ENCODE measurements at regions not wholly inside any gene's neighbourhood (a gene's known extent, or its start where the extent isn't known, plus 50 kb on each side); places are given as distances from the start of the nearest gene placed in this dataset.

DNA sequence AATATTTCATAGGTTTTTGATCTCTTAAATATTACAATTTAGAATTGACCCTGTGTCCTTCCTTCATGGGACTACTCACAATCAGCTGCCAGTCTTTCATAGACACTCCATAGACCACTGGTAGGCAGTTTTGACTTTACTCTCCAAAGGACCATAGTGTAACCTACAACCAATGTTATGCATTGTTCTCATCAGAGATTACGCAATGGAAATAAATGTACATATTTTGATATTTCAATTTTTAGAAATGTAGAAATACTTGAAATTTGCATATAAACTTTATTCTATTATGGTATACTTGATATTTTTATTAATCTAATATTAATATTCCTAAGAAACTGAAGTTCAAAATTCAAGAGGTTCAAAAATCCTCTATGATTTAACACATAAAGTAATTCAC lies 446.4 kb upstream of the KCND2 start:
- H3K4me3 Mint-ChIP-seq = no peak overlapping the region
- no peaks in the 10 kb centered on the region for H3K9me3 Mint-ChIP-seq
- no peaks in the 10 kb centered on the region for H3K27me3 Mint-ChIP-seq
- H3K27ac Mint-ChIP-seq = no peak overlapping the region
- no peak for DNase-seq (ENCODE audit: extremely low spot score, unreplicated experiment)
- no peaks in the 10 kb centered on the region for H3K36me3 Mint-ChIP-seq
- no peaks in the 10 kb centered on the region for H3K4me1 Mint-ChIP-seq (ENCODE audit: unreplicated experiment)
- TF ChIP-seq, protein P1, sequence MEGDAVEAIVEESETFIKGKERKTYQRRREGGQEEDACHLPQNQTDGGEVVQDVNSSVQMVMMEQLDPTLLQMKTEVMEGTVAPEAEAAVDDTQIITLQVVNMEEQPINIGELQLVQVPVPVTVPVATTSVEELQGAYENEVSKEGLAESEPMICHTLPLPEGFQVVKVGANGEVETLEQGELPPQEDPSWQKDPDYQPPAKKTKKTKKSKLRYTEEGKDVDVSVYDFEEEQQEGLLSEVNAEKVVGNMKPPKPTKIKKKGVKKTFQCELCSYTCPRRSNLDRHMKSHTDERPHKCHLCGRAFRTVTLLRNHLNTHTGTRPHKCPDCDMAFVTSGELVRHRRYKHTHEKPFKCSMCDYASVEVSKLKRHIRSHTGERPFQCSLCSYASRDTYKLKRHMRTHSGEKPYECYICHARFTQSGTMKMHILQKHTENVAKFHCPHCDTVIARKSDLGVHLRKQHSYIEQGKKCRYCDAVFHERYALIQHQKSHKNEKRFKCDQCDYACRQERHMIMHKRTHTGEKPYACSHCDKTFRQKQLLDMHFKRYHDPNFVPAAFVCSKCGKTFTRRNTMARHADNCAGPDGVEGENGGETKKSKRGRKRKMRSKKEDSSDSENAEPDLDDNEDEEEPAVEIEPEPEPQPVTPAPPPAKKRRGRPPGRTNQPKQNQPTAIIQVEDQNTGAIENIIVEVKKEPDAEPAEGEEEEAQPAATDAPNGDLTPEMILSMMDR (conservative IDR thresholded peaks at IDR 0.05) = no peak

DNA sequence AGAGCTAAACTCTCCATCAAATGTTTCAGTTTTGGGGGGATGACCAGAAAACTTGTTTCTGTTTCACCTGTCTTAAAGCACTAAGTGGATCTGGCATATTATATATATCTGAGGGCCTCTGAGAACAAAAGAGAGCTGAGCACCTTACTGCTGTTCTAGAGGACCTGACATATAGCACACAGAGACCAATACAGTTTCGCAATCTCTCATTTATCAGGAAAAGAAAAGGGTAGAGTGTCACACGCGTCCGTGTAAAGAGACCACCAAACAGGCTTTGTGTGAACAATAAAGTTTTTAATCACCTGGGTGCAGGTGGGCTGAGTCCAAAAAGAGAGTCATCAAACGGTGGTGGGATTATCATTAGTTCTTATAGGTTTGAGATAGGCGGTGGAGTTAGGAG lies 434.5 kb upstream of the KCND2 start:
- DNase-seq (ENCODE audit: extremely low spot score, unreplicated experiment) = no peak
- no peak overlapping the region for H3K4me3 Mint-ChIP-seq
- H3K9me3 Mint-ChIP-seq = no peaks in the 10 kb centered on the region
- no peaks in the 10 kb centered on the region for H3K36me3 Mint-ChIP-seq
- no peaks in the 10 kb centered on the region for H3K27me3 Mint-ChIP-seq
- H3K4me1 Mint-ChIP-seq (ENCODE audit: unreplicated experiment) = no peaks in the 10 kb centered on the region
- H3K27ac Mint-ChIP-seq = no peak overlapping the region
- TF ChIP-seq, protein P1 (conservative IDR thresholded peaks at IDR 0.05) = no peak

DNA sequence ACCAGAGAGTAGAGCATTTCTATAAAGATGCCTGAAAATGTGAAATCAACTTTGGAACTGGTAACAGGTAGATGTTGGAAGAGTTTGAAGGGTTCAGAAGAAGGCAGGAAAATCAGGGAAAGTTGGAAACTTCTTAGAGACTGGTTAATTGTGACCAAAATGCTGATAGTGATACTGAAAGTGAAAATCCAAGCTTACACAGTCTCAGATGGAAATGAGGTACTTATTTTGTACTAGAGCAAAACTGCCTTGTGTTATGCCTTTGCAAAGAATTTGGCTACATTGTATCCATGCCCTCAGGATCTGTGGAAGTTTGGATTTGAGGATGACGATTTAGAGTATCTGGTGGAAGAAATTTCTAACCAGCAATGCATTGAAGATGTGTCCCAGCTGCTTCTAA lies 430.6 kb upstream of the KCND2 start:
- H3K36me3 Mint-ChIP-seq = no peaks in the 10 kb centered on the region
- H3K4me1 Mint-ChIP-seq (ENCODE audit: unreplicated experiment) = no peaks in the 10 kb centered on the region
- H3K27me3 Mint-ChIP-seq = no peaks in the 10 kb centered on the region
- H3K9me3 Mint-ChIP-seq = no peaks in the 10 kb centered on the region
- no peak overlapping the region for H3K27ac Mint-ChIP-seq
- TF ChIP-seq, protein P1 (conservative IDR thresholded peaks at IDR 0.05) = no peak
- no peak overlapping the region for H3K4me3 Mint-ChIP-seq
- DNase-seq (ENCODE audit: extremely low spot score, unreplicated experiment) = no peak

DNA sequence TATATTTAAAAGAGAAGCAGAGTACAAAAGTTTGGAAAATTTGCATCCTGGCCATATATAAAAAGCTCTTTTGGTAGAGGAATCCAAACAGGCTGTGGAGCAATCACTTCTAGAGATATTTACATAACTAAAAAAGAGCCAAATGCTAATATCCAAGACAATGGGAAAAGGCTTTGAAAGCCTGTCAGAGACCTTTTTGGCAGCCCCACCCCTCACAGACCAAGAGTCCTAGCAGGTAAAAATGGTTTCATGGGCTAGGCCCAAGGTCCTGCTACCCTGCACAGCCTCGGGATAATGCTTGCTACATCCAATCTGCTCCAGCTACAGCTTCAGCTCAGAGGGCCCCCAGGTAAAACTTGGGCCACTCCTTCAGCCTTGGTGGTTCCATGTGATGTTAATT lies 430.2 kb upstream of the KCND2 start:
- no peaks in the 10 kb centered on the region for H3K36me3 Mint-ChIP-seq
- no peak overlapping the region for H3K27ac Mint-ChIP-seq
- TF ChIP-seq, protein P1 (conservative IDR thresholded peaks at IDR 0.05) = no peak
- no peak overlapping the region for H3K4me3 Mint-ChIP-seq
- no peaks in the 10 kb centered on the region for H3K9me3 Mint-ChIP-seq
- H3K4me1 Mint-ChIP-seq (ENCODE audit: unreplicated experiment) = no peaks in the 10 kb centered on the region
- no peak for DNase-seq (ENCODE audit: extremely low spot score, unreplicated experiment)
- H3K27me3 Mint-ChIP-seq = no peaks in the 10 kb centered on the region

DNA sequence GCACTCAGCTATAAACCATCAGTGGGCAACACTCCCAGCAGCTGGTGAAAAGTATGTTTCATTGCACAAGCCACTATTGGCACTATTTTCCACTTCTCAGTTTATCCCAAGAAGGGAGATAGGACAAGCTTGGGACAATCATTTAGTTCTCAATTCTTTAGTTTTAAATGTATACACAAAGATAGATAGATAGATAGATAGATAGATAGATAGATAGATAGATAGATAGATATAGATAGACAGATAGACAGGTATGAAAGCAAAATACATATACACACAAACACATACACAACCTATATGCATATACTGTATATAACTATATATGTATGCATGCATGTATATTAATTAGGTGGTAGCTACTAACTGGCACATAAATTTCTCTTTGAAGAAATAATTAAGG lies 411.6 kb upstream of the KCND2 start:
- H3K9me3 Mint-ChIP-seq = no peaks in the 10 kb centered on the region
- no peaks in the 10 kb centered on the region for H3K36me3 Mint-ChIP-seq
- no peak for DNase-seq (ENCODE audit: extremely low spot score, unreplicated experiment)

More for the DNA sequence above, 411.6 kb upstream of the KCND2 start:
- TF ChIP-seq, protein P1 (conservative IDR thresholded peaks at IDR 0.05) = no peak
- Mint-ChIP-seq H3K4me3 (no peak overlapping the region), H3K27ac (no peak overlapping the region), H3K4me1 (ENCODE audit: unreplicated experiment) (no peaks in the 10 kb centered on the region), H3K27me3 (no peaks in the 10 kb centered on the region)
